Activated effector memory CD4-positive, alpha-beta T cell treated with anti-CD3 and anti-CD28 coated beads, Interleukin-2, amount 50 U/mL, for 16 hours (primary cell): ENCODE measurements at regions not wholly inside any gene's neighbourhood (a gene's known extent, or its start where the extent isn't known, plus 50 kb on each side); places are given as distances from the start of the nearest gene placed in this dataset.
"Not testable (repeated sequence)": the region's sequence is repeated elsewhere in the genome, so short reads cannot be mapped to it uniquely, and the experiment has no call there.

ENCODE experiments used
- DNase-seq: peaks from one replicate; pipeline ENCODE4 v3.0.0-alpha.2; 2020

- DNase-seq = peak; percentile 68
Measured at GRCh38 chrX:3815896-3816664, 102.6 kb upstream of the PRKX start.

- DNase-seq = peak; percentile 77
Measured at GRCh38 chrX:3811331-3812311, 98.2 kb upstream of the PRKX start.

DNA sequence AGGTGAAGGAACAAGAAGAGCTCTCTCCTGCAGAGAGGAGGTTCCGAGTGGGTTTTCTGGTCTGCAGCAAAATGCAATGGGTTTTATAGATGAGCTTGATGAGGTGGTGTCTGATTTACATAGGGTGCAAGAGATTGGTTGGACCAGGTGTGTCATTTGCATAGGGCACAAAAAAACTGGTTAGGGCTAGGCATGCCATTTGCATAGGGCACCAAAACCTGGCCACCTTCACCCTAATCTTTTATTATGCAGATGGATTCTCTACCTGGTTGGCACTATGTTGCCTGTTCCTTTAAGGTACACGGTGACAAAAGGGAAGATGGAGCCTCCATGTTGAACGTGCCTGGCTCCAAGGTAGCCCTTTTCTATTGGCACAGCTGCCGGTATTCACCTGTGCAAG lies 94.5 kb upstream of the PRKX start:
- no peak for DNase-seq

DNA sequence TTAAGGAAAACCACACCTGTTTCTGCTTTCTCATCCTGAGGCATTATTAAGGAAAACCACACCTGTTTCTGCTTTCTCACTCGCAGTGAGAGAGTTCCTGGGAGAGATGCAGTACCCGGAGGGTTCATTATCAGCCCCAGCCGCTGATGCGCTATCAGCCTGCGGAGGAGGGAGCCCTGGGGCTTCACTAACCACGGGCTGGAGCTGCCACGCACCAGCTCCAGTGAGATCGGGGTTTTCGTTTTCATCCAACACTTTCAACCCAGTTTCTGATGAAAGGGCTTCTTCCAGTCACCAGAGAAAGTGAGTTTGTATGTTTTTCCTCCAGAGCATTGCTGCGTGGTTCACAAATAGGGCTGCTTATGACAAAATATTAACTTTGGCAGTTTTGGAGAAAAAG lies 93.2 kb upstream of the PRKX start:
- DNase-seq = no peak

DNA sequence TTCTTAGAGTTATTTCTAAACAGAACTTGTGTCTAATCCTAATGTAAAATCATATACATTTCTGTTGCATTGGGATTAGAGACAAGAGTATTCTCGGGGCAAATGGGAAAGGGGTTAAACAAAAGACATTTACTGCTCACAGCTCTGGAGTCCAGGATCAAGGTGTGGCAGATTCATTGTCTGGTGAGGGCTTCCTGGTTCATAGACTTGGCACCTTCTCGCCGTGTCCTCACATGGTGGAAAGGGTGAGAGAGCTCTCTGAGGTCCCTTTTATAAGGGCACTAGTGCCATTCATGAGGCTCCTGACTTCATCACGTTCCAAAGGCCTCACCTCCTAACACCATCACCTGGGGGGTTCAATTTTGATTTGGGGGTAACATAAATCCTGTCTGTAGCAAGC lies 90.3 kb upstream of the PRKX start:
- DNase-seq = no peak

- no peak for DNase-seq
Measured at GRCh38 chrX:3803305-3803704, 89.9 kb upstream of the PRKX start.

GRCh38 chrX:3795411-3795810 lies 82.0 kb upstream of the PRKX start:
- DNase-seq = not testable (repeated sequence)

- no peak for DNase-seq
Measured at GRCh38 chrX:3791449-3791848, 78.0 kb upstream of the PRKX start.

GRCh38 chrX:3788494-3789233 lies 75.2 kb upstream of the PRKX start:
- no peak for DNase-seq

DNA sequence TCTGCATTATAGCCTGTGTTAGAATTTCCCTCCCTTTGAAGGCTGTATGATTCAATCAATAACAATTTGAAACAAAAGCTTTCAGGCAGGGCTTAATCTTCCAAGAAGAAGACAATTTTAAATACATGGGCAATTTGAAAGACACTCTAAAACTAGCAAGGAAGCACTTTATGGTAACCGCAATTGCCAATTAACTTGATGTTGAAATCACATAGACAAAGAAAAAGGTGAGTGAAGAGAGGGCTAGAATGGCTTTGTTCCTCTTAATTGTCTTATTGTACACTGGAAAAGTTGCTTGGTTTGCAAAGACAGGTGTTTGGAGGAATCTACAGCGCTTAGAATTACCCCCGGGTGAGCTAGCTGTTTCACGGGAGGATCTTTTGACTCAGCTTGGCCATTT lies 74.4 kb upstream of the PRKX start:
- no peak for DNase-seq

GRCh38 chrX:3785822-3786221 lies 72.4 kb upstream of the PRKX start:
- not testable (repeated sequence) for DNase-seq

DNA sequence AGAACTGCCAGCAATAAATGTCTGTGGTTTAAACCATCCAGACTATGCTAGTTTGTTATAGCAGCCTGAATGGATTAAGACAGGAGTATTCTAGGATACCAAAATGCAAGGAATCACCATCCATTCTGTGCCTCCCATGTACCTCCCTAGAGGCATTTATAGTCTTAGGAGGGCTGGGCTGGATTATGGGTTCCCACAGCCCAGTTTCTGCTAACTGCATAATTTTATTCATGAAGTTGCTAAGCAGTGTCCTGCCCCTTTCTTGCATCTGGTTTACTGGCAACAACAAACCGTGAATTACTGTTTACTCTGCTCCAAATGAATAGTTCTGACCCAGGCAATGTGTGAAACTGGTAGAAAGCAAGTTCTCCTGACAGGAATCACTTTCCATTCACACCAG lies 67.1 kb upstream of the PRKX start:
- no peak for DNase-seq

- DNase-seq = no peak
Measured at GRCh38 chrX:3779546-3779945, 66.1 kb upstream of the PRKX start.

DNA sequence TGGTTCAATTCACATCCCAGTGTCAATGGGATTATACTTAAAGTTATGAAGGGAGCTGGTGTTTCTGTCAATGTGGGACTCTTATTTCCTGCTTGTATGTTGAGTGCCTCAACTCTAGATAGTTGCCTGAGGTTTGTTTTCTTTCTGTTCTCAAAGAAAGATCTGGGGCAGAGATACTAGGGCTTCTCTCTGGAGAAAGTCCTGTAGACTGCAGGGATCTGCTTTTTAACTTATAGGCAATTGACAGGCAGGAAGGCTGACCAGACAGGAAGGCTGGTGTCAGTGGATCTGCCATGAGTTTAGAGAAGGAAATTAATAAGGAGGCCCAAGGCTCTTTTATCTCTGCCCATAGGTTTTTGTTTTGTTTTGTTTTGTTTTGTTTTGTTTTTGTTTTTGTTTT lies 64.0 kb upstream of the PRKX start:
- DNase-seq = no peak

DNA sequence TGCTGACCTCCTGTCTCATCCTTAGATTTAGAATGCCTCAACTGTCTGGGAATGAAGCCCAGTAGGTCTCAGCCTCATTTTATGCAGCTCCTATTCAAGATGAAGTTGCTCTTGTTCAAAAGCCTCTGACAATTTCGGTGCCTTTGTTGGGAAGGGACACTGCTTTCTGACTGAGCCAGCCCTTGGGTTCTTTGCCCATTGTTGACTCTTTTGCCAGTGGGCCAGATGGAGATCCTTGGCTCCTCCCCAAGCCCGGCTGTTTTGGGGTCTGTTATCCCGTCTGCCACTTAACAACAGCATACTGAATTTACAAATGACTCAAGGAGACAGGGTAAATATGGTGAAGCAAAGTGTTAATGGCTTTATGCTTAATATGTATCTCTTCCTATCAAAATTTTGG lies 58.3 kb upstream of the PRKX start:
- no peak for DNase-seq

DNA sequence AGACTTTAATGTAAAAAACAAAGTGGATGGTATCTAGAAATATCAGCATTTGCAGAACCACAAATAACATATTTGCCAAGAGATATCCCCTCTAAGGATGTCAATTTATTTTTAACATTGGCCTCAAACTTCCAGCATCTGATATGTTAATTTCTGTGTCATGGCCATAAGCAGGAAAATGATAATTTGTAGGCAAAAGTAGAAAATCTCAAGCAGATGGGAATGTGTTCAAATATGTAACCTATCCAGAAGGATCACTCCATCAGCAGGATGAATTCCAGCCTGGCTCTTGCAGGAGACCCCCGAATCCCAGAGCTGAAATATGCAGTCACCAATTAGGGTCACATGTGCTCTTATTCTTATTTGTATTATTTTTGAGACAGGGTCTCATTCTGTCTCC lies 55.4 kb upstream of the PRKX start:
- DNase-seq = no peak
